ENCODE measurements at regions not wholly inside any gene's neighbourhood (a gene's known extent, or its start where the extent isn't known, plus 50 kb on each side); places are given as distances from the start of the nearest gene placed in this dataset.
"Not testable (repeated sequence)": the region's sequence is repeated elsewhere in the genome, so short reads cannot be mapped to it uniquely, and the experiment has no call there.

- DNase-seq = no peak
Observed at GRCh38 chr2:8253781-8254180, 428.1 kb upstream of the ID2 start.

- not testable (repeated sequence) for DNase-seq
Observed at GRCh38 chr2:8254214-8254613, 427.6 kb upstream of the ID2 start.

GRCh38 chr2:8254791-8255447 lies 426.9 kb upstream of the ID2 start:
- no peak for DNase-seq

GRCh38 chr2:8255448-8255800 lies 426.4 kb upstream of the ID2 start:
- DNase-seq = no peak

GRCh38 chr2:8256905-8257304 lies 425.0 kb upstream of the ID2 start:
- no peak for DNase-seq

- DNase-seq = no peak
Observed at GRCh38 chr2:8257502-8257901, 424.4 kb upstream of the ID2 start.

- DNase-seq = no peak
Observed at GRCh38 chr2:8258406-8258805, 423.4 kb upstream of the ID2 start.

- no peak for DNase-seq
Observed at GRCh38 chr2:8259106-8259840, 422.6 kb upstream of the ID2 start.

GRCh38 chr2:8259841-8260178 lies 422.0 kb upstream of the ID2 start:
- no peak for DNase-seq

- DNase-seq = no peak
Observed at GRCh38 chr2:8260213-8260612, 421.6 kb upstream of the ID2 start.

GRCh38 chr2:8263901-8264300 lies 418.0 kb upstream of the ID2 start:
- no peak for DNase-seq

GRCh38 chr2:8264981-8265380 lies 416.9 kb upstream of the ID2 start:
- DNase-seq = no peak

GRCh38 chr2:8265476-8266226 lies 416.2 kb upstream of the ID2 start:
- DNase-seq = no peak

GRCh38 chr2:8266563-8266962 lies 415.3 kb upstream of the ID2 start:
- DNase-seq = no peak

- no peak for DNase-seq
Observed at GRCh38 chr2:8267048-8267447, 414.8 kb upstream of the ID2 start.

- no peak for DNase-seq
Observed at GRCh38 chr2:8267721-8268120, 414.1 kb upstream of the ID2 start.

GRCh38 chr2:8268172-8268783 lies 413.6 kb upstream of the ID2 start:
- no peak for DNase-seq

- no peak for DNase-seq
Observed at GRCh38 chr2:8270699-8271098, 411.2 kb upstream of the ID2 start.

- no peak for DNase-seq
Observed at GRCh38 chr2:8271461-8271860, 410.4 kb upstream of the ID2 start.

GRCh38 chr2:8276026-8276425 lies 405.8 kb upstream of the ID2 start:
- DNase-seq = no peak

- DNase-seq = no peak
Observed at GRCh38 chr2:8277921-8278571, 403.8 kb upstream of the ID2 start.

GRCh38 chr2:8278709-8279354 lies 403.0 kb upstream of the ID2 start:
- DNase-seq = no peak

- DNase-seq = no peak
Observed at GRCh38 chr2:8279506-8279905, 402.4 kb upstream of the ID2 start.

Data from NCI-H510A treated with DMSO at 0.1 percent for 48 hours (cell line).